Tibial nerve (tissue), 3 donors: ENCODE measurements at regions not wholly inside any gene's neighbourhood (a gene's known extent, or its start where the extent isn't known, plus 50 kb on each side); places are given as distances from the start of the nearest gene placed in this dataset.

Experiments used
- POLR2A ChIP-seq, 2 donors: fragments of 450-650 bp; IDR thresholded peaks; one replicate each; pipeline ENCODE4 v1.6.1; 2017; ENCODE audit warnings: antibody characterized with exemption in 2 of 2, mild to moderate bottlenecking in 2 of 2, moderate library complexity in 2 of 2
- TF ChIP-seq, protein P1 (sequence below), 5 experiments: fragments of 200-600 bp in 3 of 5; fragments of 450-650 bp in 2 of 5; sonication (generic) in 3 of 5; IDR thresholded peaks; one replicate each; pipeline ENCODE4 v1.5.1; 2016 to 2019; ENCODE audit warnings: antibody characterized with exemption in 5 of 5, mild to moderate bottlenecking in 3 of 5, moderate library complexity in 2 of 5

DNA sequence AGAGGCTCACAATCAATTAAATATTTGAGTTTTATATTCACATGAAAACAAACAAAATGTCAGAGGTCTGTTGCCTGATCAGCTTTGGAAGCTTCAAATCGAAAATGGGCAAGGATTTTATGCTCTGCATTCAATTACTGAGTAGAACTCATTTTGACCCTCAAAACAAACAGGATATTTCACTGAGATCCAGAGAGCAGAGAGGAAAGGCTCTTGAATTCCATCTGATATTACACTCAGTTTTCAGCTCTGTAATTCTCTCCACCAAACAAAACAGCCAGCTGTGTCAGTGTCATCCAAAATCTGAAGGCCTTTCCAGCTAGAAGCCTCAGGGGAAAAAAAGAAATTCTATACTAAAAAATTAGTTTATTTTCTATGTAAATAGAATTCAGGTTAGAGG is 128.6 kb upstream of the FLRT2 start:
- TF ChIP-seq, protein P1, sequence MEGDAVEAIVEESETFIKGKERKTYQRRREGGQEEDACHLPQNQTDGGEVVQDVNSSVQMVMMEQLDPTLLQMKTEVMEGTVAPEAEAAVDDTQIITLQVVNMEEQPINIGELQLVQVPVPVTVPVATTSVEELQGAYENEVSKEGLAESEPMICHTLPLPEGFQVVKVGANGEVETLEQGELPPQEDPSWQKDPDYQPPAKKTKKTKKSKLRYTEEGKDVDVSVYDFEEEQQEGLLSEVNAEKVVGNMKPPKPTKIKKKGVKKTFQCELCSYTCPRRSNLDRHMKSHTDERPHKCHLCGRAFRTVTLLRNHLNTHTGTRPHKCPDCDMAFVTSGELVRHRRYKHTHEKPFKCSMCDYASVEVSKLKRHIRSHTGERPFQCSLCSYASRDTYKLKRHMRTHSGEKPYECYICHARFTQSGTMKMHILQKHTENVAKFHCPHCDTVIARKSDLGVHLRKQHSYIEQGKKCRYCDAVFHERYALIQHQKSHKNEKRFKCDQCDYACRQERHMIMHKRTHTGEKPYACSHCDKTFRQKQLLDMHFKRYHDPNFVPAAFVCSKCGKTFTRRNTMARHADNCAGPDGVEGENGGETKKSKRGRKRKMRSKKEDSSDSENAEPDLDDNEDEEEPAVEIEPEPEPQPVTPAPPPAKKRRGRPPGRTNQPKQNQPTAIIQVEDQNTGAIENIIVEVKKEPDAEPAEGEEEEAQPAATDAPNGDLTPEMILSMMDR (IDR thresholded peaks at IDR 0.05), result no peak
- no peak for TF ChIP-seq POLR2A (IDR thresholded peaks at IDR 0.05)
